Bronchial epithelial cell (primary cell): ENCODE measurements at regions not wholly inside any gene's neighbourhood (a gene's known extent, or its start where the extent isn't known, plus 50 kb on each side); places are given as distances from the start of the nearest gene placed in this dataset.

Experiments used
- DNase-seq: peaks from one replicate; pipeline ENCODE4 v3.0.0-alpha.2; 2010; ENCODE audit warnings: low read depth
- FAIRE-seq: peaks from 2 replicates; lab custom pipeline; 2011; peaks lifted over from hg19 to GRCh38; lab: Jason Lieb, UNC
- H3K27me3 ChIP-seq: 2 replicates; pipeline ENCODE4 v1.5.1; 2011; ENCODE audit warnings: low read length; ENCODE audit not compliant: control insufficient read depth, insufficient read depth
- H3K36me3 ChIP-seq: 2 replicates; pipeline ENCODE4 v1.5.1; 2011; ENCODE audit warnings: low read length; ENCODE audit not compliant: control insufficient read depth, insufficient read depth
- H3K4me3 ChIP-seq: 2 replicates; pipeline ENCODE4 v1.5.1; 2011; ENCODE audit warnings: mild to moderate bottlenecking, low read depth, low read length, control low read depth
- CTCF ChIP-seq: IDR thresholded peaks from 2 replicates; pipeline ENCODE4 v1.5.1; 2011; ENCODE audit warnings: mild to moderate bottlenecking, moderate library complexity, low read length, control low read depth, inconsistent platforms; ENCODE audit not compliant: insufficient read depth, severe bottlenecking

- no peak for TF ChIP-seq CTCF
- H3K27me3 ChIP-seq = no peaks in the 10 kb centered on the region
- DNase-seq (no peak), FAIRE-seq (no peak)
- H3K4me3 ChIP-seq = no peak overlapping the region
- H3K36me3 ChIP-seq = no peaks in the 10 kb centered on the region
Measured at GRCh38 chr18:44051026-44051425, 629.7 kb upstream of the SETBP1 start.

- no peaks in the 10 kb centered on the region for H3K27me3 ChIP-seq
- TF ChIP-seq CTCF = no peak
- H3K36me3 ChIP-seq = no peaks in the 10 kb centered on the region
- no peak for FAIRE-seq
- no peak for DNase-seq
- H3K4me3 ChIP-seq = no peak overlapping the region
Measured at GRCh38 chr18:44054514-44054913, 626.2 kb upstream of the SETBP1 start.

GRCh38 chr18:44060197-44060596, 620.5 kb upstream of the SETBP1 start:
- Histone ChIP-seq H3K4me3 (no peak overlapping the region), H3K36me3 (no peaks in the 10 kb centered on the region), H3K27me3 (no peaks in the 10 kb centered on the region)
- FAIRE-seq (no peak), DNase-seq (no peak)
- no peak for TF ChIP-seq CTCF

GRCh38 chr18:44061438-44061837, 619.2 kb upstream of the SETBP1 start:
- H3K27me3 ChIP-seq = no peaks in the 10 kb centered on the region
- FAIRE-seq (no peak), DNase-seq (no peak)
- H3K36me3 ChIP-seq = no peaks in the 10 kb centered on the region
- H3K4me3 ChIP-seq = no peak overlapping the region
- no peak for TF ChIP-seq CTCF

GRCh38 chr18:44062345-44062744, 618.3 kb upstream of the SETBP1 start:
- Histone ChIP-seq H3K36me3 (no peaks in the 10 kb centered on the region), H3K4me3 (no peak overlapping the region), H3K27me3 (no peaks in the 10 kb centered on the region)
- no peak for DNase-seq
- no peak for TF ChIP-seq CTCF
- no peak for FAIRE-seq

GRCh38 chr18:44065206-44065605, 615.5 kb upstream of the SETBP1 start:
- no peak for TF ChIP-seq CTCF

More at GRCh38 chr18:44065206-44065605, 615.5 kb upstream of the SETBP1 start:
- Histone ChIP-seq H3K36me3 (no peaks in the 10 kb centered on the region), H3K27me3 (no peaks in the 10 kb centered on the region), H3K4me3 (no peak overlapping the region)
- FAIRE-seq (no peak), DNase-seq (no peak)
